Fibroblast of skin of left biceps (primary cell): ENCODE measurements at regions not wholly inside any gene's neighbourhood (a gene's known extent, or its start where the extent isn't known, plus 50 kb on each side); places are given as distances from the start of the nearest gene placed in this dataset.
A peak's percentile ranks its signal among the peaks of the same experiment; 100 is the strongest.
"Not testable (repeated sequence)": the region's sequence is repeated elsewhere in the genome, so short reads cannot be mapped to it uniquely, and the experiment has no call there.

ENCODE experiments used
- DNase-seq, 2 experiments: peaks; one replicate each; pipeline ENCODE4 v3.0.0-alpha.2; 2013; ENCODE audit warnings: low read depth in 2 of 2

- DNase-seq, result peak; percentile 1 to 2
Observed at GRCh38 chr5:83802686-83803085, 82.0 kb upstream of the HAPLN1 start.

GRCh38 chr5:83800201-83800600 lies 79.5 kb upstream of the HAPLN1 start:
- no peak for DNase-seq

- not testable (repeated sequence) for DNase-seq
Observed at GRCh38 chr5:83799020-83799419, 78.4 kb upstream of the HAPLN1 start.

GRCh38 chr5:83789371-83789770 lies 68.7 kb upstream of the HAPLN1 start:
- no peak for DNase-seq

- peak; percentile 15 to 20 for DNase-seq
Observed at GRCh38 chr5:83787631-83788030, 67.0 kb upstream of the HAPLN1 start.

- no peak for DNase-seq
Observed at GRCh38 chr5:83785176-83785668, 64.6 kb upstream of the HAPLN1 start.

- no peak for DNase-seq
Observed at GRCh38 chr5:83780699-83781350, 60.2 kb upstream of the HAPLN1 start.

- no peak for DNase-seq
Observed at GRCh38 chr5:83777856-83778255, 57.2 kb upstream of the HAPLN1 start.

GRCh38 chr5:83776437-83777031 lies 55.9 kb upstream of the HAPLN1 start:
- no peak for DNase-seq
